CD4-positive, alpha-beta T cell (primary cell): ENCODE measurements at regions not wholly inside any gene's neighbourhood (a gene's known extent, or its start where the extent isn't known, plus 50 kb on each side); places are given as distances from the start of the nearest gene placed in this dataset.

Experiments
- ATAC-seq: fragments of 200-7000 bp; cut with Tn5 transposase; one replicate; pipeline ENCODE4 v1.10.0; 2022; ENCODE audit warnings: mild to moderate bottlenecking; ENCODE audit not compliant: poor library complexity
- CTCF ChIA-PET: fragments of 350-600 bp; sonication (Branson Sonifier 250); formaldehyde crosslinking; loops from one replicate; lab custom pipeline; 2021; ENCODE audit warnings: antibody characterized with exemption, inconsistent platforms; lab: Charles Lee
- POLR2A ChIA-PET: fragments of 350-600 bp; sonication (Branson Sonifier 250); formaldehyde crosslinking; loops from one replicate; lab custom pipeline; 2021; ENCODE audit warnings: antibody characterized with exemption, inconsistent platforms; lab: Charles Lee
- DNase-seq, 14 experiments: peaks; one replicate each; pipeline ENCODE4 v3.0.0-alpha.2; 2013 to 2020; ENCODE audit warnings: mixed read lengths in 2 of 14
- H3K27ac ChIP-seq, 2 donors: one replicate each; pipeline versions ENCODE4 v1.5.1 to v1.7.0; 2013; ENCODE audit warnings: low read length in 2 of 2, low read depth in 1 of 2, mild to moderate bottlenecking in 1 of 2
- H3K27me3 ChIP-seq, 2 experiments: 1 replicate in 1 of 2; 2 replicates in 1 of 2; pipeline versions ENCODE4 v1.6.1 to v1.7.0; 2013; ENCODE audit warnings: low read length in 2 of 2, control low read depth in 1 of 2, mild to moderate bottlenecking in 1 of 2, moderate library complexity in 1 of 2; ENCODE audit not compliant: insufficient read depth in 2 of 2, control insufficient read depth in 1 of 2
- H3K36me3 ChIP-seq: one replicate; pipeline ENCODE4 v1.6.1; 2013; ENCODE audit warnings: low read length, control low read depth; ENCODE audit not compliant: insufficient read depth
- H3K4me1 ChIP-seq: one replicate; pipeline ENCODE4 v1.6.1; 2013; ENCODE audit warnings: low read length, control low read depth; ENCODE audit not compliant: insufficient read depth
- H3K4me3 ChIP-seq: one replicate; pipeline ENCODE4 v1.5.1; 2013; ENCODE audit warnings: mild to moderate bottlenecking, low read length, moderate library complexity
- H3K9me3 ChIP-seq, 2 experiments: 1 replicate in 1 of 2; 2 replicates in 1 of 2; pipeline versions ENCODE4 v1.6.1 to v1.7.0; 2013; ENCODE audit warnings: low read length in 2 of 2, mild to moderate bottlenecking in 2 of 2, control low read depth in 1 of 2, moderate library complexity in 1 of 2; ENCODE audit not compliant: control insufficient read depth in 1 of 2, insufficient read depth in 1 of 2
- H3K27ac Mint-ChIP-seq: one replicate; pipeline ENCODE4 v1.8.0; 2020; ENCODE audit warnings: mixed read lengths
- H3K27me3 Mint-ChIP-seq: one replicate; pipeline ENCODE4 v1.8.0; 2021; ENCODE audit warnings: mixed read lengths
- H3K36me3 Mint-ChIP-seq: one replicate; pipeline ENCODE4 v1.8.0; 2021; ENCODE audit warnings: low read depth, mixed read lengths
- H3K4me1 Mint-ChIP-seq: one replicate; pipeline ENCODE4 v1.8.0; 2021; ENCODE audit warnings: low read depth, mixed read lengths
- H3K4me3 Mint-ChIP-seq: one replicate; pipeline ENCODE4 v1.8.0; 2020; ENCODE audit warnings: mild to moderate bottlenecking, mixed read lengths
- H3K9me3 Mint-ChIP-seq: one replicate; pipeline ENCODE4 v1.8.0; 2020; ENCODE audit warnings: mixed read lengths
- CTCF ChIP-seq: fragments of 200-600 bp; IDR thresholded peaks from one replicate; pipeline ENCODE4 v1.8.0; 2022; ENCODE audit warnings: antibody characterized with exemption, mild to moderate bottlenecking
- intact Hi-C, 2 experiments: fragments of 100-400 bp; cut with DNase I in 1 of 2; cut with micrococcal nuclease in 1 of 2; formaldehyde crosslinking; loops; one replicate each; pipeline versions ENCODE4 v1.15.1 to v1.9.0; 2023 to 2025; cut with DNase I, micrococcal nuclease

DNA sequence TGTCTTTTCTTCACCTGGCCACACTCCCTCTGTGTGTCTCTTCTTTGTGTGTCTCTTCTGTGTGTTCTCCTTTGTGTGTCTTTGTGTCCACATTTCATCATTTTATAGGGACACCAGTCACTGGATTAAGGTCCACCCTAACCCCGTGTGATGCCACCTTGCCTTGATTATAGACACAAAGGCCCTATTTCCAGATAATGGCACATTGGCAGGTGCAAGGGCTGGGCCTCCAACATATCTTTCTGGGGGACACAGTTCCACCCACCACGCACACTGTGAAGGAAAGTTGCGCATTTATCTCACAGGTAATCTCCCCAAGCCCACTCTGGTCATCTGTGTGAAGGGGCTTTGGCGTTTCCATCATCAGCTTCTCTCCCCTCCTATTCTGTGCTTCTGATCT, 334.6 kb upstream of the IRX1 start:
- no peaks in the 10 kb centered on the region for H3K4me1 Mint-ChIP-seq
- no peak overlapping the region for H3K27ac Mint-ChIP-seq
- H3K4me1 ChIP-seq, result no peaks in the 10 kb centered on the region
- peaks cover 8% of the 10 kb centered on the region for H3K9me3 Mint-ChIP-seq
- no peaks in the 10 kb centered on the region for H3K27me3 Mint-ChIP-seq
- intact Hi-C loops, result no loop called here
- H3K9me3 ChIP-seq, result peaks cover 0 to 21% of the 10 kb centered on the region in 2 experiments
- POLR2A ChIA-PET, result no interaction called here
- no peak overlapping the region for H3K4me3 ChIP-seq
- no peak overlapping the region for H3K4me3 Mint-ChIP-seq
- no peak overlapping the region for H3K27ac ChIP-seq
- TF ChIP-seq CTCF, result no peak
- H3K27me3 ChIP-seq, result no peaks in the 10 kb centered on the region
- H3K36me3 Mint-ChIP-seq, result no peaks in the 10 kb centered on the region
- CTCF ChIA-PET, result no interaction called here
- no peaks in the 10 kb centered on the region for H3K36me3 ChIP-seq
- ATAC-seq (no peak), DNase-seq (no peak)

- Mint-ChIP-seq H3K4me1 (no peaks in the 10 kb centered on the region), H3K27ac (no peak overlapping the region), H3K4me3 (no peak overlapping the region), H3K36me3 (no peaks in the 10 kb centered on the region), H3K27me3 (peaks cover 2% of the 10 kb centered on the region), H3K9me3 (peaks cover 10% of the 10 kb centered on the region)
- POLR2A ChIA-PET, result no interaction called here
- ATAC-seq (no peak), DNase-seq (no peak)
- Histone ChIP-seq H3K9me3 (peaks cover 0 to 20% of the 10 kb centered on the region in 2 experiments), H3K27me3 (no peaks in the 10 kb centered on the region), H3K36me3 (no peaks in the 10 kb centered on the region), H3K4me3 (no peak overlapping the region), H3K4me1 (no peaks in the 10 kb centered on the region), H3K27ac (no peak overlapping the region)
- CTCF ChIA-PET, result no interaction called here
- no peak for TF ChIP-seq CTCF
- intact Hi-C loops, result no loop called here
These were observed 337.6 kb upstream of the IRX1 start for GRCh38 chr5:3258050-3258449.

- Mint-ChIP-seq H3K27me3 (peaks cover 7% of the 10 kb centered on the region), H3K27ac (no peak overlapping the region), H3K4me1 (no peaks in the 10 kb centered on the region), H3K36me3 (no peaks in the 10 kb centered on the region), H3K9me3 (peaks cover 11% of the 10 kb centered on the region), H3K4me3 (no peak overlapping the region)
- Histone ChIP-seq H3K9me3 (peaks cover 0 to 7% of the 10 kb centered on the region in 2 experiments), H3K27me3 (no peaks in the 10 kb centered on the region), H3K36me3 (no peaks in the 10 kb centered on the region), H3K4me3 (no peak overlapping the region), H3K27ac (no peak overlapping the region), H3K4me1 (no peaks in the 10 kb centered on the region)
- ChIA-PET POLR2A (no interaction called here), CTCF (no interaction called here)
- no peak for ATAC-seq
- intact Hi-C loops, result no loop called here
- DNase-seq, result no peak
- TF ChIP-seq CTCF, result no peak
These were observed 343.4 kb upstream of the IRX1 start for GRCh38 chr5:3252235-3252634.
